Peyer's patch (tissue), 4 donors: ENCODE measurements at regions not wholly inside any gene's neighbourhood (a gene's known extent, or its start where the extent isn't known, plus 50 kb on each side); places are given as distances from the start of the nearest gene placed in this dataset.

Experiments
- CTCF ChIP-seq, 6 experiments: fragments of 450-650 bp in 4 of 6; fragments of 200-600 bp in 2 of 6; sonication (generic) in 1 of 6; IDR thresholded peaks; one replicate each; pipeline ENCODE4 v1.5.1; 2017 to 2019; ENCODE audit warnings: antibody characterized with exemption in 6 of 6, mild to moderate bottlenecking in 3 of 6, moderate library complexity in 1 of 6
- POLR2A ChIP-seq, 2 donors: fragments of 450-650 bp; IDR thresholded peaks; one replicate each; pipeline ENCODE4 v1.5.1; 2017; ENCODE audit warnings: antibody characterized with exemption in 2 of 2, mild to moderate bottlenecking in 2 of 2, moderate library complexity in 2 of 2

DNA sequence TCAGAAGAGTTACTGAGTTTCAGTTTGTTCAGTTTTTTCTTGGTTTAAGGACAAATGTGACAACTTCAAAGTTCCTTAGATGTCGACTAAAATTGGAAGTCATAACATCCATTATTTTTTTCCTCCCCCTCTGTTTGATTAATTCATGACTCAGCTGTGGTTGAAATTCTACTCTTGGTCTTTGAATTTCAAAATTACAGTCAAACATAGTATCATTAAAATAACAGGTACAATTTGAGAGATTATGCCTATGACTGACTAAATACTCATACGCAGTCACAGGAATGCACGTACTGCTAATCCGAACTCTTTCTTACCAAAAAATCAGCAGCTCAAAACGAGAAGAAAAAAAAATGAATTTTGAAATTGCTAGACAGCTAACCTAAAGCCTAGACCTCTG lies 1434.8 kb downstream of the RAPGEF2 start:
- no peak for TF ChIP-seq CTCF (IDR thresholded peaks at IDR 0.05)
- no peak for TF ChIP-seq POLR2A (IDR thresholded peaks at IDR 0.05)
